ENCODE measurements at regions not wholly inside any gene's neighbourhood (a gene's known extent, or its start where the extent isn't known, plus 50 kb on each side); places are given as distances from the start of the nearest gene placed in this dataset.
"Not testable (repeated sequence)": the region's sequence is repeated elsewhere in the genome, so short reads cannot be mapped to it uniquely, and the experiment has no call there.

- DNase-seq (ENCODE audit: low spot score), result no peak
These were observed 258.6 kb upstream of the AGTR2 start for GRCh38 chrX:115911967-115912366.

DNA sequence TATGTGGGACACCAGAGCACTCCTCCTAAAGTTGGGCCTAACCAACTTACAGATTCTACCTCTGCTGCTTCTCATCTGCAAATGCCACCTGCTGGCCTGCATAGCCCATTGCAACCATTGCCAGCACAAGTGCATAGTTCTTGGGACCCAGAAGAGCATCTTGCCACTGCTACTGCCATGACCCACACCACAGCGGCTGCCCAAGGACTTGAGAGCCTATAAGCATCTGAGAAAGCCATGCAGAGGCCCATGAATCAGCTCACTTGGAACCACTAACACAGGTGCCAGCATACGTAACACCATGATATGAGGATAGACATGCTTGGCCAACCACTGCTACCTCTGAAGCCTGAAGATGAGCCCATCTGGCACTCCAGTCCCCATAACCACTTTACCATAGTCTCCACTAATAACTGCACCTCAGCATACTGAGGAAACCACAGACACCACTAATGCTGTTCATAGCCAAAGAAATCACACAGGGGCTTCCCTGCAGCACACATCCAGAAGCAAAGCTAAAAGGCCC lies 258.1 kb upstream of the AGTR2 start:
- peak; percentile 9 for DNase-seq (ENCODE audit: low spot score)

DNA sequence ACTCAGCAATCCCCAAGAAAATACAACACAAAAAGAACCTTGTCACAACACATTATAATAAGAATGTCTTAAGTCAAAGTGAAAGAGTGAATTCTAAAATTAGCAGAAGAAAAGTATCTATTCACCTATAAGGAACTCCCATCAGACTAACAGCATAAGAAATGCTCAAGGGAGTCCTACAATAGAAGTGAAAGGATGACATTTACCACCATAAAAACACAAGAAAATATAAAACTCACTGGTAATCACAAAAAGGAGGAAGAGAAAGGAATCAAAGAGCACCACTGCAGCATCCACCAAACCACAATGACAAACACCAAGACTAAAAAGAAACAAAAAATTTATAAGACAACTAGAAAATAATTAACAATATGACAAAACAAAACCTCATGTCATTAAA lies 257.0 kb upstream of the AGTR2 start:
- DNase-seq (ENCODE audit: low spot score), result no peak

GRCh38 chrX:115915625-115916024 lies 254.9 kb upstream of the AGTR2 start:
- not testable (repeated sequence) for DNase-seq (ENCODE audit: low spot score)

GRCh38 chrX:115929480-115929879 lies 241.1 kb upstream of the AGTR2 start:
- no peak for DNase-seq (ENCODE audit: low spot score)

GRCh38 chrX:115936008-115936407 lies 234.5 kb upstream of the AGTR2 start:
- DNase-seq (ENCODE audit: low spot score), result no peak

DNA sequence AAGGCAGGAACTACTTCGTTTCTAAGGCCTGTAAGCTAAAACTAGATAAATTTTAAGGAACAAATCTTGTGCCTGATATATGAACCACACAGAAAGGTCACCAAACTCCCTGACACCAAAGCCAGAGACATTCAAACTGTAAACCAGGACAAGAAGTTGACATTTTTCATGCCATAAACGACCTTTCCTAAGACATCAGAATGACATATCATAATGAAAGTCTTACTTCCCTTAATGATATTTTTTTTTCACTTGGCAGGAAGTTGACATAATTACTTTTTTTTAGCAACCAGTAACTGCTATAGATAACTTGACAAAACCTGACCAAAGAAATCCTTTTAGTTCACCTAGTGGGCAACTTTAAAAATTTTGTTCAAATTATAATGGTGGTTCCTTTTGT lies 231.5 kb upstream of the AGTR2 start:
- no peak for DNase-seq (ENCODE audit: low spot score)

GRCh38 chrX:115939636-115940160 lies 230.8 kb upstream of the AGTR2 start:
- DNase-seq (ENCODE audit: low spot score), result no peak

DNA sequence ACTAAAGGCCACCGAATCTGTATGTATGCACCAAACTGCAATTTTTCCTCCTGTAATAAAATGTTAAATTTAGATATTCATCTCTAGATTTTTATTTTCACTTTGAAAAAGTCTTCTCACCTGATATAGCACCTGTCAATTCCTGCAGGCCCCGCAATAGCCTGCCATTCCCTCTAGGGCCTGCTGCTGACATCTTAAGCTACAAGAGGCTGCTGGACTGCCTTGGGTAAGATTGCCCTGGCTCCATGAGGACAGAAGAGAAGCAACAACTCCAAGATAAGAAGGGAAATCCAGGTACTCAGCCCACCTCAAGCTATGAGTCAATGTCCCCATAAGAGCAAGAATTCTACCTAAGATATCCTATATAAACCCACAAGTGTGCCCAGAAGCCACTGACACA lies 230.2 kb upstream of the AGTR2 start:
- DNase-seq (ENCODE audit: low spot score), result no peak

DNA sequence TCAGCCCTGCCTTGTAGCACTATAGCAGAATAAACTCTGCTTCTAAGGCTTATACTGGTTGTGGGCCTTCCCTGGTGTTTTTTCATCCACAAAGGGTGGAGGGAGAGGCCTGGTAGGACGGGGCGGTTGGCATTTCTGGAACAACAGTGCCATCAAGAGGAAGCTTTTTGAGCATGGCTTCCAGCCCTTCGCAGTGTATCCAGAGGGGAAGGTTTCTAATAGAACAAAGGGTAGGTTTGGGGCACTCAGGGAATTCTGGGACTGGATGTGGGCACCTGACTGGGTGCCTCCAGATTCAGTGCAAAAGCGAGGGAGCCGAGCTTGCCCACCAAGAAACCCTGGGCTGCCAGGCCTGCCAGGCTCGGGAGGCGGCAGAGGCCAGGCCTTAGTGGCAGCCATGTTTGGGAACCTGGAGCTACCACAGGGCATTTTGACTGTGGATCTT lies 229.6 kb upstream of the AGTR2 start:
- peak; percentile 66 for DNase-seq (ENCODE audit: low spot score)

DNA sequence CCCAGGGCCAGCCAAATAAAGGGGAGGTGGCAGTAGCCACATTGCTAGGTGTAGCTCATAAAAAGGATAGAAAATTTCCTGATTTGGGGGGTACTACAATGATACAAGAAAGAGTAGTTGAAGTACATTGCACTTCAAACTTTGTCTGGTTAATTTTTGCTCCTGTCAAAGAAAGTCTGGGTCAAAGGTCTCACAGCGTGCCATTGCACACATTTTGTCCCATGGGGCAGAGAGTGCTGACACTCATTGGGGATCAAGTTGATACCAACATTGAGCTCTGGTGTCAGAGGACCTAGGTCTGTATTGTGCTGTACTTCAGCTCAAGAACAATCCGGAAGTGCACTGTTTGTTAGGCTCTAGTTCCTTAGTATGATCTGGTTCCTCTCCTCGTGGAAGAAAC lies 229.2 kb upstream of the AGTR2 start:
- no peak for DNase-seq (ENCODE audit: low spot score)

GRCh38 chrX:115946059-115946458 lies 224.5 kb upstream of the AGTR2 start:
- no peak for DNase-seq (ENCODE audit: low spot score)

DNA sequence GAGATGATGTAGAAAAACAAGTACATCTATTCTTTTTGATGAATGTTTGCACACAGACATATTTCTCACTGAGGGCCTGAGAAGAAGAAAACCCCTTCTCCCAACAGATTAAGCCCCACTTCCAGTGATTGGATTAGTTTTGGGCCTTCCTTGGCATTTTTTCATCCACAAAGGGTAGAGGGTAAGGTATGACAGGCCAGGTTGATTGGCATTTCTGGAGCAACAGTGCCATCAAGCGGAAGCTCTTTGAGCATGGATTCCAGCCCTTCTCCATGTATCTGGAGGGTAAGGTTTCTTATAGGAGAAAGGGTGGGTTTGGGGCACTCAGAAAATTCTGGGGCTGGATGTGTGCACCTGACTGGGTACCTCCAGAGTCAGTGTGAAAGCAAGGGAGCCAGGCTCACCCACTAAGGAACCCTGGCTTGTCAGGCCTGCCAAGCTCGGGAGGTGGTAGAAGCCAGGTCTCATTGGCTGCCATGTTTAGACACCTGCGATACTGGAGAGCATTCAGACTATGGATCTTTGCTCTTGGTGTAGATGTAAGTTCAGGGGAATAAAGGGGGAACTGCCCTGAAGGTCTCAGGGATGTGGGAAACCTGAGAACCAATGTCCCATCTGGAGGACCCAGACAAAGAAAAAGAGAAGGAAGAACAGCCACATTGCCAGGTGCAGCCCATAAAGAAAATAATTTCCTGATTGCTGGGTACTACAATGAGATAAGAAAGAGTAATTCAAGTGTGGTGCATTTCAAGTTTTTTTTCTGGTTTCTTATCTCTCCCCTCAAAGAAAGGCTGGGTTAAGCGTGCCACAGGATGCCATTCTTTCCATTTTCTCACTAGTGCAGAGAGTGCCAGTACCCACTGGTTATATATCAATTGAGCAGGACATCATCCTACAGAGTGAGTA lies 222.3 kb upstream of the AGTR2 start:
- peak; percentile 14 for DNase-seq (ENCODE audit: low spot score)

GRCh38 chrX:115949900-115950822 lies 220.4 kb upstream of the AGTR2 start:
- no peak for DNase-seq (ENCODE audit: low spot score)

- DNase-seq (ENCODE audit: low spot score), result no peak
These were observed 218.0 kb upstream of the AGTR2 start for GRCh38 chrX:115952417-115953092.

- DNase-seq (ENCODE audit: low spot score), result no peak
These were observed 212.6 kb upstream of the AGTR2 start for GRCh38 chrX:115957862-115958490.

- no peak for DNase-seq (ENCODE audit: low spot score)
These were observed 211.7 kb upstream of the AGTR2 start for GRCh38 chrX:115958687-115959359.

DNA sequence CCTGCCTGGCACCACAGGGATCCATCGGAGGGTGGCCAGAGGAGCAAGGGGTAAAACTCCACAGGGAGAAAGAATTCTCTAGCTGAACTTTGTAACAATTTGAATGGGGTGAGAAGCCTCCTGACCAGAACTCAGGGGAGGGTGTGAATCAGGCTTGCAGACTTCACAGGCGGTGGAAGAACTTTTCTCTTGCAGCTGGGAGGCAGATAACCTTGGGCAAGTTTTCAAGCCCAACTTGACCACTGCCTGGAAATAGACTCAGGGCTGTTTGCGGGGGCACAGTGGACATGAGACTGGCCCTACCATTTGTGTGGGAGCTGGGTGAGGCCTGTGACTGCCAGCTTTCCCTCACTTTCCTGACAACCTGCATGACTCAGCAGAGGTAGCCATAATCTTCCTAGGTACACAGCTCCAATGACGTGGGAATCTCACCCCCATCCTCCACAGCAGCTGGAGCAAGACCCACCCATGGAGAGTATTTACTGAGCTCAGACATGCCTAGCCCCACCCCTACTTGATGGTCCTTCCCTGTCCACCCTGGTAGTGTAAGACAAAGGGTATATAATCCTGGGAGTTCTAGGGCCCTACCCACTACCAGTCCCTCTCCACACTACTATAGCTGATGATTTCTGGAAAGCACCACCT lies 210.0 kb upstream of the AGTR2 start:
- no peak for DNase-seq (ENCODE audit: low spot score)

- DNase-seq (ENCODE audit: low spot score), result no peak
These were observed 203.6 kb upstream of the AGTR2 start for GRCh38 chrX:115966920-115967319.
